H1 (cell line): ENCODE measurements at regions not wholly inside any gene's neighbourhood (a gene's known extent, or its start where the extent isn't known, plus 50 kb on each side); places are given as distances from the start of the nearest gene placed in this dataset.

Experiments used
- ATF3 ChIP-seq: IDR thresholded peaks from 2 replicates; pipeline ENCODE4 v1.6.1; 2011; ENCODE audit warnings: low read depth, mild to moderate bottlenecking, low read length; ENCODE audit not compliant: insufficient read depth
- CBX5 ChIP-seq: fragments of 300-800, 300-1000 bp; sonication (generic); IDR thresholded peaks from 2 replicates; pipeline ENCODE4 v1.7.1; 2016; ENCODE audit warnings: antibody characterized with exemption, low read length, low read depth
- CEBPB ChIP-seq: IDR thresholded peaks from 2 replicates; pipeline ENCODE4 v1.6.1; 2012; ENCODE audit warnings: low read depth, low read length
- CTCF ChIP-seq, 3 experiments: IDR thresholded peaks; 1 replicate in 2 of 3; 2 replicates in 1 of 3; pipeline versions ENCODE4 v1.5.1 to v1.6.1; 2011; ENCODE audit warnings: low read length in 3 of 3, mild to moderate bottlenecking in 3 of 3, inconsistent platforms in 2 of 3, low read depth in 1 of 3, moderate library complexity in 1 of 3; ENCODE audit not compliant: insufficient read depth in 1 of 3; ENCODE audit errors: control extremely low read depth in 1 of 3
- E2F6 ChIP-seq: IDR thresholded peaks from 2 replicates; pipeline ENCODE4 v1.6.1; 2012; ENCODE audit warnings: inconsistent platforms
- EP300 ChIP-seq, 2 experiments: IDR thresholded peaks; 1 replicate in 1 of 2; 2 replicates in 1 of 2; pipeline ENCODE4 v1.6.1; 2011 to 2012; ENCODE audit warnings: low read depth in 2 of 2, low read length in 2 of 2, mild to moderate bottlenecking in 2 of 2, borderline replicate concordance in 1 of 2, inconsistent platforms in 1 of 2, moderate library complexity in 1 of 2
- JUND ChIP-seq: IDR thresholded peaks from 2 replicates; pipeline ENCODE4 v1.6.1; 2011; ENCODE audit warnings: mild to moderate bottlenecking, improper control_type of control experiment, low read length
- MAX ChIP-seq: IDR thresholded peaks from 2 replicates; pipeline ENCODE4 v1.6.1; 2012; ENCODE audit warnings: inconsistent platforms
- POLR2A ChIP-seq, 2 experiments: IDR thresholded peaks; 1 replicate in 1 of 2; 2 replicates in 1 of 2; pipeline ENCODE4 v1.6.1; 2011; ENCODE audit warnings: low read depth in 2 of 2, low read length in 2 of 2, mild to moderate bottlenecking in 2 of 2; ENCODE audit errors: control extremely low read depth in 1 of 2
- POU5F1 ChIP-seq: IDR thresholded peaks from 2 replicates; pipeline ENCODE4 v1.6.1; 2011; ENCODE audit warnings: low read depth, mild to moderate bottlenecking, low read length, moderate library complexity
- RAD21 ChIP-seq, 2 experiments: IDR thresholded peaks in 1 of 2; conservative IDR thresholded peaks in 1 of 2; 2 replicates each; pipeline ENCODE4 v1.6.1; 2011; ENCODE audit warnings: low read depth in 2 of 2, low read length in 2 of 2, improper control_type of control experiment in 1 of 2, inconsistent platforms in 1 of 2, mild to moderate bottlenecking in 1 of 2, moderate library complexity in 1 of 2
- SP2 ChIP-seq: IDR thresholded peaks from 2 replicates; pipeline ENCODE4 v1.6.1; 2012; ENCODE audit warnings: mild to moderate bottlenecking, low read length, inconsistent platforms
- SUZ12 ChIP-seq: fragments of 200-600 bp; sonication (generic); IDR thresholded peaks from 2 replicates; pipeline ENCODE4 v1.6.1; 2012; ENCODE audit warnings: mild to moderate bottlenecking, inconsistent platforms, low read length, moderate library complexity, mixed read lengths

GRCh38 chr5:125654392-125654791 is 768.8 kb upstream of the GRAMD2B start:
- TF ChIP-seq CTCF (IDR thresholded peaks at IDR 0.05; ENCODE audit: control extremely low read depth in 1 of 3, insufficient read depth in 1 of 3, low read depth in 1 of 3, low read length in 3 of 3) (no peak), POLR2A (IDR thresholded peaks at IDR 0.05; ENCODE audit: control extremely low read depth in 1 of 2, low read depth in 2 of 2, low read length in 2 of 2) (no peak), EP300 (IDR thresholded peaks at IDR 0.05; ENCODE audit: borderline replicate concordance in 1 of 2, low read depth in 2 of 2, low read length in 2 of 2) (no peak), MAX (no peak), JUND (no peak), ATF3 (no peak), CEBPB (no peak), SP2 (no peak), POU5F1 (no peak), E2F6 (no peak), CBX5 (no peak), RAD21 (IDR thresholded peaks at IDR 0.05 in 1 of 2, conservative IDR thresholded peaks at IDR 0.05 in 1 of 2; ENCODE audit: low read depth in 2 of 2, low read length in 2 of 2) (no peak), SUZ12 (no peak)
